SK-N-SH (cell line): ENCODE measurements at regions not wholly inside any gene's neighbourhood (a gene's known extent, or its start where the extent isn't known, plus 50 kb on each side); places are given as distances from the start of the nearest gene placed in this dataset.

Experiments used
- CTCF ChIA-PET: fragments of 300-600, 350-600 bp; formaldehyde crosslinking; extraction: SDS; loops from one replicate; lab custom pipeline; 2021; lab: Yijun Ruan, JAX
- POLR2A ChIA-PET: fragments of 350-600 bp; sonication (Branson Sonifier 250); formaldehyde crosslinking; extraction: SDS; loops from one replicate; lab custom pipeline; 2020; ENCODE audit warnings: antibody characterized with exemption, inconsistent platforms; lab: Yijun Ruan, JAX
- DNase-seq: peaks from one replicate; pipeline ENCODE4 v3.0.0; 2012
- H2AFZ ChIP-seq: fragments of 200-600 bp; sonication (generic); 2 replicates; pipeline ENCODE4 v1.8.1; 2016; ENCODE audit warnings: antibody characterized with exemption, mild to moderate bottlenecking, low read depth
- H3F3A ChIP-seq: fragments of 200-600 bp; sonication (generic); replicated peaks from 2 replicates; pipeline ENCODE3; 2016; ENCODE audit warnings: antibody characterized with exemption, mild to moderate bottlenecking; ENCODE audit not compliant: insufficient read depth
- H3K27ac ChIP-seq, 2 experiments: fragments of 200-500 bp in 1 of 2; fragments of 200-600 bp in 1 of 2; sonication (Bioruptor generic) in 1 of 2; sonication (generic), shearing (Covaris generic) in 1 of 2; 2 replicates each; pipeline versions ENCODE4 v1.5.1 to v1.6.1; 2014 to 2016; ENCODE audit warnings: low read depth in 2 of 2, inconsistent platforms in 1 of 2, low read length in 1 of 2, mild to moderate bottlenecking in 1 of 2, mixed read lengths in 1 of 2
- H3K27me3 ChIP-seq: fragments of 200-600 bp; sonication (generic), shearing (Covaris generic); 2 replicates; pipeline ENCODE4 v1.6.1; 2016; ENCODE audit warnings: mixed run types; ENCODE audit not compliant: insufficient read depth
- H3K36me3 ChIP-seq, 2 experiments: fragments of 200-500 bp in 1 of 2; fragments of 200-600 bp in 1 of 2; sonication (Bioruptor generic) in 1 of 2; sonication (generic) in 1 of 2; replicated peaks in 1 of 2; 2 replicates each; pipeline versions ENCODE3 to v1.5.1; 2014 to 2016; ENCODE audit warnings: low read length in 1 of 2, mild to moderate bottlenecking in 1 of 2; ENCODE audit not compliant: insufficient read depth in 2 of 2, control insufficient read depth in 1 of 2
- H3K4me1 ChIP-seq, 2 experiments: fragments of 200-500 bp in 1 of 2; fragments of 200-600 bp in 1 of 2; sonication (Bioruptor generic) in 1 of 2; sonication (generic), shearing (Covaris generic) in 1 of 2; 2 replicates each; pipeline versions ENCODE4 v1.5.1 to v1.6.1; 2014 to 2016; ENCODE audit warnings: low read depth in 1 of 2, low read length in 1 of 2, mixed run types in 1 of 2; ENCODE audit not compliant: insufficient read depth in 2 of 2, control insufficient read depth in 1 of 2
- H3K4me2 ChIP-seq: fragments of 200-600 bp; sonication (generic), shearing (Covaris generic); 2 replicates; pipeline ENCODE4 v1.6.1; 2017; ENCODE audit warnings: mixed run types
- H3K4me3 ChIP-seq, 2 experiments: fragments of 200-500 bp in 1 of 2; fragments of 200-600 bp in 1 of 2; sonication (Bioruptor generic) in 1 of 2; sonication (generic), shearing (Covaris generic) in 1 of 2; 2 replicates each; pipeline versions ENCODE4 v1.5.1 to v1.8.1; 2014 to 2016; ENCODE audit warnings: low read depth in 2 of 2, inconsistent platforms in 1 of 2, low read length in 1 of 2, mild to moderate bottlenecking in 1 of 2, mixed read lengths in 1 of 2, moderate library complexity in 1 of 2
- H3K79me2 ChIP-seq: fragments of 200-600 bp; sonication (generic); 2 replicates; pipeline ENCODE4 v1.8.1; 2017; ENCODE audit warnings: mild to moderate bottlenecking; ENCODE audit not compliant: insufficient read depth
- H3K9ac ChIP-seq: fragments of 200-600 bp; sonication (generic); 2 replicates; pipeline ENCODE4 v1.6.1; 2017; ENCODE audit warnings: mixed run types
- H3K9me2 ChIP-seq: fragments of 200-600 bp; sonication (generic); 2 replicates; pipeline ENCODE4 v1.6.1; 2017; ENCODE audit warnings: mixed run types
- H3K9me3 ChIP-seq: fragments of 200-600 bp; sonication (generic); 2 replicates; pipeline ENCODE4 v1.6.1; 2017; ENCODE audit warnings: mixed run types, mild to moderate bottlenecking, moderate library complexity
- H4K20me1 ChIP-seq: fragments of 200-600 bp; sonication (generic); 2 replicates; pipeline ENCODE4 v1.6.1; 2017; ENCODE audit warnings: mild to moderate bottlenecking, mixed run types; ENCODE audit not compliant: insufficient read depth
- ELF1 ChIP-seq: IDR thresholded peaks from 2 replicates; pipeline ENCODE4 v1.4.0; 2012
- FOSL2 ChIP-seq: IDR thresholded peaks from 2 replicates; pipeline ENCODE4 v1.4.0; 2012; ENCODE audit warnings: low read depth, mild to moderate bottlenecking, moderate library complexity, borderline replicate concordance
- FOXJ3 ChIP-seq: sonication (generic); formaldehyde crosslinking; IDR thresholded peaks from 2 replicates; pipeline ENCODE4 v1.5.1; 2020; ENCODE audit warnings: mild to moderate bottlenecking, missing genetic modification reagents
- FOXM1 ChIP-seq: IDR thresholded peaks from 2 replicates; pipeline ENCODE4 v1.4.0; 2012; ENCODE audit warnings: low read depth, mild to moderate bottlenecking
- GABPA ChIP-seq: IDR thresholded peaks from 2 replicates; pipeline ENCODE4 v1.4.0; 2012; ENCODE audit warnings: low read depth, mild to moderate bottlenecking
- JUND ChIP-seq: IDR thresholded peaks from 2 replicates; pipeline ENCODE4 v1.4.0; 2012
- NFIC ChIP-seq: IDR thresholded peaks from 2 replicates; pipeline ENCODE4 v1.4.0; 2012; ENCODE audit warnings: borderline replicate concordance
- NRF1 ChIP-seq: IDR thresholded peaks from 2 replicates; pipeline ENCODE4 v1.6.1; 2012; ENCODE audit warnings: low read depth, mild to moderate bottlenecking, low read length
- POLR2AphosphoS5 ChIP-seq: IDR thresholded peaks from 2 replicates; pipeline ENCODE4 v1.6.1; 2012; ENCODE audit warnings: low read depth, low read length
- RCOR1 ChIP-seq: fragments of 150-350 bp; IDR thresholded peaks from 2 replicates; pipeline ENCODE4 v1.6.1; 2017; ENCODE audit warnings: antibody characterized with exemption, low read length
- REST ChIP-seq: IDR thresholded peaks from 2 replicates; pipeline ENCODE4 v1.6.1; 2012; ENCODE audit warnings: mild to moderate bottlenecking, low read depth, low read length, moderate library complexity
- RXRA ChIP-seq: IDR thresholded peaks from 2 replicates; pipeline ENCODE4 v1.4.0; 2012; ENCODE audit warnings: low read depth, mild to moderate bottlenecking, borderline replicate concordance
- SMC3 ChIP-seq: IDR thresholded peaks from 2 replicates; pipeline ENCODE4 v1.6.1; 2012; ENCODE audit warnings: low read depth, low read length, improper control_type of control experiment
- TAF1 ChIP-seq: IDR thresholded peaks from 2 replicates; pipeline ENCODE4 v1.6.1; 2012; ENCODE audit warnings: low read depth, mild to moderate bottlenecking, low read length, moderate library complexity, borderline replicate concordance
- TCF12 ChIP-seq: IDR thresholded peaks from 2 replicates; pipeline ENCODE4 v1.4.0; 2012
- USF1 ChIP-seq: IDR thresholded peaks from 2 replicates; pipeline ENCODE4 v1.4.0; 2012; ENCODE audit warnings: low read depth, borderline replicate concordance
- USF2 ChIP-seq: fragments of 150-350 bp; IDR thresholded peaks from 2 replicates; pipeline ENCODE4 v1.6.1; 2017; ENCODE audit warnings: antibody characterized with exemption, low read length, low read depth, borderline replicate concordance
- YY1 ChIP-seq: IDR thresholded peaks from 2 replicates; pipeline ENCODE4 v1.4.0; 2012; ENCODE audit warnings: low read depth, mild to moderate bottlenecking
- ZBTB33 ChIP-seq: IDR thresholded peaks from 2 replicates; pipeline ENCODE4 v1.4.0; 2012; ENCODE audit warnings: low read depth, borderline replicate concordance
- whole genome bisulfite sequencing: methylation state at CpG from one replicate; pipeline ENCODE4 v1.1.6; 2017; ENCODE audit warnings: low lambda C conversion rate; 5-methylcytosine and 5-hydroxymethylcytosine counted together

GRCh38 chr4:32321421-32321820, 1601.3 kb downstream of the PCDH7 start:
- no peaks in the 10 kb centered on the region for H3K79me2 ChIP-seq
- H3K9ac ChIP-seq, result no peak overlapping the region
- WGBS, result 3% methylated on average over 3 of the region's 3 CpGs
- H3K27me3 ChIP-seq, result no peaks in the 10 kb centered on the region
- H3K4me3 ChIP-seq, result no peak overlapping the region
- no peak for DNase-seq
- H4K20me1 ChIP-seq, result no peaks in the 10 kb centered on the region
- no peaks in the 10 kb centered on the region for H3K36me3 ChIP-seq
- TF ChIP-seq ZBTB33 (no peak), JUND (no peak), POLR2AphosphoS5 (no peak), RCOR1 (no peak), FOXM1 (no peak), YY1 (no peak), GABPA (no peak), NFIC (no peak)
- H3K4me2 ChIP-seq, result no peak overlapping the region
- no peaks in the 10 kb centered on the region for H3K9me2 ChIP-seq
- H3F3A ChIP-seq, result no peaks in the 10 kb centered on the region
- no peak overlapping the region for H3K27ac ChIP-seq
- no peaks in the 10 kb centered on the region for H3K4me1 ChIP-seq
- ChIA-PET POLR2A (no interaction called here), CTCF (no interaction called here)
- H3K9me3 ChIP-seq, result no peaks in the 10 kb centered on the region
- H2AFZ ChIP-seq, result no peak overlapping the region

- Histone ChIP-seq H3K4me2 (no peak overlapping the region), H3K27ac (no peak overlapping the region), H4K20me1 (no peaks in the 10 kb centered on the region), H3K4me3 (no peak overlapping the region), H3K36me3 (no peaks in the 10 kb centered on the region), H3K4me1 (no peaks in the 10 kb centered on the region), H3F3A (no peaks in the 10 kb centered on the region), H2AFZ (no peak overlapping the region), H3K9ac (no peak overlapping the region), H3K9me3 (no peaks in the 10 kb centered on the region), H3K27me3 (no peaks in the 10 kb centered on the region), H3K9me2 (no peaks in the 10 kb centered on the region), H3K79me2 (no peaks in the 10 kb centered on the region)
- no peak for DNase-seq
- 5% methylated on average over 1 of the region's 1 CpG for WGBS
- no peak for TF ChIP-seq RCOR1
- TF ChIP-seq SMC3, result no peak
- TF ChIP-seq REST, result no peak
- no peak for TF ChIP-seq RXRA
- TF ChIP-seq FOSL2, result no peak
- no peak for TF ChIP-seq ELF1
- no peak for TF ChIP-seq USF1
- no peak for TF ChIP-seq USF2
- TF ChIP-seq FOXJ3, result no peak
- TF ChIP-seq YY1, result no peak
- TF ChIP-seq TAF1, result no peak
- TF ChIP-seq NRF1, result no peak
- TF ChIP-seq TCF12, result no peak
- no peak for TF ChIP-seq NFIC
- no peak for TF ChIP-seq GABPA
- POLR2A ChIA-PET, result no interaction called here
- CTCF ChIA-PET, result no interaction called here
Measured at GRCh38 chr4:32334759-32335158, 1614.6 kb downstream of the PCDH7 start.
